CD14-positive monocyte (primary cell): ENCODE measurements at regions not wholly inside any gene's neighbourhood (a gene's known extent, or its start where the extent isn't known, plus 50 kb on each side); places are given as distances from the start of the nearest gene placed in this dataset.

Experiments used
- DNase-seq, 3 donors: peaks; one replicate each; pipeline ENCODE4 v3.0.0-alpha.2; 2011 to 2022
- H2AFZ ChIP-seq: 2 replicates; pipeline ENCODE4 v1.6.0; 2012; ENCODE audit warnings: mild to moderate bottlenecking, low read depth, low read length, inconsistent platforms; ENCODE audit not compliant: insufficient read depth, poor library complexity, severe bottlenecking
- H3K27ac ChIP-seq, 2 donors: 1 replicate in 1 of 2; 2 replicates in 1 of 2; pipeline ENCODE4 v1.5.1; 2012 to 2013; ENCODE audit warnings: low read length in 2 of 2, control low read depth in 1 of 2, inconsistent platforms in 1 of 2, low read depth in 1 of 2, mild to moderate bottlenecking in 1 of 2
- H3K27me3 ChIP-seq, 2 donors: one replicate each; pipeline versions ENCODE4 v1.6.0 to v1.6.1; 2011 to 2013; ENCODE audit warnings: low read length in 2 of 2; ENCODE audit not compliant: control insufficient read depth in 2 of 2, insufficient read depth in 2 of 2
- H3K36me3 ChIP-seq, 2 donors: replicated peaks in 1 of 2; 1 replicate in 1 of 2; 2 replicates in 1 of 2; pipeline versions ENCODE4 v1.5.1 to v1.6.1; 2012 to 2013; ENCODE audit warnings: low read length in 2 of 2, control low read depth in 1 of 2, inconsistent platforms in 1 of 2, mild to moderate bottlenecking in 1 of 2; ENCODE audit not compliant: insufficient read depth in 2 of 2, control insufficient read depth in 1 of 2
- H3K4me1 ChIP-seq, 2 donors: 1 replicate in 1 of 2; 2 replicates in 1 of 2; pipeline versions ENCODE4 v1.5.1 to v1.6.1; 2012 to 2013; ENCODE audit warnings: low read length in 2 of 2, control low read depth in 1 of 2, inconsistent platforms in 1 of 2, mild to moderate bottlenecking in 1 of 2, moderate library complexity in 1 of 2; ENCODE audit not compliant: insufficient read depth in 2 of 2, control insufficient read depth in 1 of 2
- H3K4me2 ChIP-seq: replicated peaks from 2 replicates; pipeline ENCODE3; 2012; ENCODE audit warnings: low read length, moderate library complexity, mild to moderate bottlenecking; ENCODE audit not compliant: poor library complexity, severe bottlenecking; ENCODE audit errors: extremely low read depth
- H3K4me3 ChIP-seq, 3 experiments: fragments of 200-600 bp in 1 of 3; sonication (generic) in 1 of 3; replicated peaks in 1 of 3; 1 replicate in 2 of 3; 2 replicates in 1 of 3; pipeline ENCODE4 v1.5.1; 2011 to 2013; ENCODE audit warnings: low read length in 3 of 3, mild to moderate bottlenecking in 3 of 3, control low read depth in 2 of 3, low read depth in 2 of 3, inconsistent platforms in 1 of 3, moderate library complexity in 1 of 3
- H3K79me2 ChIP-seq: 2 replicates; pipeline ENCODE4 v1.6.0; 2012; ENCODE audit warnings: mild to moderate bottlenecking, control low read depth, inconsistent platforms, low read length, moderate library complexity; ENCODE audit not compliant: insufficient read depth
- H3K9ac ChIP-seq: 2 replicates; pipeline ENCODE4 v1.6.0; 2017; ENCODE audit warnings: low read length, mild to moderate bottlenecking; ENCODE audit not compliant: insufficient read depth, poor library complexity, severe bottlenecking
- H3K9me3 ChIP-seq, 2 donors: replicated peaks in 1 of 2; 1 replicate in 1 of 2; 2 replicates in 1 of 2; pipeline versions ENCODE4 v1.5.1 to v1.6.1; 2012 to 2013; ENCODE audit warnings: low read length in 2 of 2, control low read depth in 1 of 2; ENCODE audit not compliant: control insufficient read depth in 1 of 2, insufficient read depth in 1 of 2
- H4K20me1 ChIP-seq: 2 replicates; pipeline ENCODE4 v1.6.0; 2012; ENCODE audit warnings: mild to moderate bottlenecking, low read length, control low read depth, moderate library complexity; ENCODE audit not compliant: insufficient read depth
- H3K27ac Mint-ChIP-seq, 7 donors: one replicate each; pipeline ENCODE4 v1.8.0; 2020; ENCODE audit warnings: mild to moderate bottlenecking in 7 of 7, mixed read lengths in 7 of 7, moderate library complexity in 6 of 7, inconsistent platforms in 2 of 7
- H3K27me3 Mint-ChIP-seq, 3 donors: one replicate each; pipeline ENCODE4 v1.8.0; 2021 to 2022; ENCODE audit warnings: low read depth in 3 of 3, mild to moderate bottlenecking in 3 of 3, mixed read lengths in 3 of 3, moderate library complexity in 3 of 3, inconsistent platforms in 1 of 3
- H3K36me3 Mint-ChIP-seq, 2 donors: one replicate each; pipeline ENCODE4 v1.8.0; 2020; ENCODE audit warnings: mixed read lengths in 2 of 2, inconsistent platforms in 1 of 2, mild to moderate bottlenecking in 1 of 2
- H3K4me1 Mint-ChIP-seq: one replicate; pipeline ENCODE4 v1.8.0; 2020; ENCODE audit warnings: mild to moderate bottlenecking, mixed read lengths
- H3K4me3 Mint-ChIP-seq, 2 donors: one replicate each; pipeline ENCODE4 v1.8.0; 2020; ENCODE audit warnings: mild to moderate bottlenecking in 2 of 2, mixed read lengths in 2 of 2, moderate library complexity in 1 of 2
- H3K9me3 Mint-ChIP-seq, 7 donors: one replicate each; pipeline ENCODE4 v1.8.0; 2020 to 2022; ENCODE audit warnings: mixed read lengths in 7 of 7, mild to moderate bottlenecking in 6 of 7, moderate library complexity in 6 of 7, inconsistent platforms in 2 of 7
- CTCF ChIP-seq: fragments of 200-600 bp; IDR thresholded peaks from one replicate; pipeline ENCODE4 v1.8.0; 2022; ENCODE audit warnings: antibody characterized with exemption, mild to moderate bottlenecking
- WGBS: methylation state at CpG from one replicate; pipeline ENCODE4 v1.1.5; 2013; ENCODE audit warnings: missing lambda C conversion rate; ENCODE audit not compliant: insufficient coverage; 5-methylcytosine and 5-hydroxymethylcytosine counted together
- intact Hi-C, 2 donors: fragments of 100-400 bp; cut with micrococcal nuclease; formaldehyde crosslinking; loops; one replicate each; pipeline versions ENCODE4 v1.15.0 to v1.15.1; 2023

GRCh38 chr6:134470457-134470975 lies 152.6 kb upstream of the SGK1 start:
- Histone ChIP-seq H3K4me3 (no peak overlapping the region), H3K36me3 (no peaks in the 10 kb centered on the region), H3K9ac (no peak overlapping the region), H3K9me3 (no peaks in the 10 kb centered on the region), H3K4me1 (no peaks in the 10 kb centered on the region), H3K27me3 (no peaks in the 10 kb centered on the region), H2AFZ (no peak overlapping the region), H3K4me2 (no peak overlapping the region), H3K27ac (no peak overlapping the region), H4K20me1 (no peaks in the 10 kb centered on the region), H3K79me2 (no peaks in the 10 kb centered on the region)
- WGBS, result 93% methylated on average over 3 of the region's 3 CpGs
- Mint-ChIP-seq H3K36me3 (no peaks in the 10 kb centered on the region), H3K4me1 (no peaks in the 10 kb centered on the region), H3K27ac (no peak overlapping the region), H3K9me3 (no peaks in the 10 kb centered on the region), H3K27me3 (peaks cover 1 to 3% (median 1%) of the 10 kb centered on the region in 3 donors), H3K4me3 (no peak overlapping the region)
- no peak for DNase-seq
- intact Hi-C loops, result no loop called here
- TF ChIP-seq CTCF, result no peak

GRCh38 chr6:134469702-134470456 lies 152.0 kb upstream of the SGK1 start:
- H3K27ac ChIP-seq, result no peak overlapping the region
- no peaks in the 10 kb centered on the region for H3K36me3 ChIP-seq
- H3K4me2 ChIP-seq, result no peak overlapping the region
- H3K9me3 ChIP-seq, result no peaks in the 10 kb centered on the region
- intact Hi-C loops, result no loop called here
- WGBS, result 83% methylated on average over 5 of the region's 8 CpGs
- Mint-ChIP-seq H3K4me1 (peaks cover under 1% of the 10 kb centered on the region), H3K36me3 (no peaks in the 10 kb centered on the region), H3K4me3 (no peak overlapping the region), H3K9me3 (no peaks in the 10 kb centered on the region), H3K27me3 (peaks cover 1 to 3% (median 1%) of the 10 kb centered on the region in 3 donors), H3K27ac (no peak overlapping the region)
- H3K79me2 ChIP-seq, result no peaks in the 10 kb centered on the region
- DNase-seq, result no peak
- no peak for TF ChIP-seq CTCF
- peaks cover 2% of the 10 kb centered on the region in 2 donors for H3K4me1 ChIP-seq
- H3K4me3 ChIP-seq, result no peak overlapping the region
- no peaks in the 10 kb centered on the region for H4K20me1 ChIP-seq
- no peaks in the 10 kb centered on the region for H3K27me3 ChIP-seq
- no peak overlapping the region for H2AFZ ChIP-seq
- no peak overlapping the region for H3K9ac ChIP-seq
